H9 (cell line): ENCODE measurements at regions not wholly inside any gene's neighbourhood (a gene's known extent, or its start where the extent isn't known, plus 50 kb on each side); places are given as distances from the start of the nearest gene placed in this dataset.

Experiments used
- DNase-seq: peaks from one replicate; pipeline ENCODE4 v3.0.0-alpha.2; 2017
- H2AFZ ChIP-seq: one replicate; pipeline ENCODE4 v1.6.1; 2013; ENCODE audit warnings: mild to moderate bottlenecking, low read length, control low read depth, moderate library complexity
- H2AK5ac ChIP-seq: 2 replicates; pipeline ENCODE4 v1.6.1; 2013; ENCODE audit warnings: low read length, control low read depth, mixed read lengths; ENCODE audit not compliant: insufficient read length
- H2BK120ac ChIP-seq: one replicate; pipeline ENCODE4 v1.6.1; 2013; ENCODE audit warnings: low read depth, mild to moderate bottlenecking, low read length, control low read depth, inconsistent platforms; ENCODE audit not compliant: poor library complexity, severe bottlenecking
- H2BK12ac ChIP-seq: 2 replicates; pipeline ENCODE4 v1.6.1; 2013; ENCODE audit warnings: low read length, control low read depth, mixed read lengths, low read depth; ENCODE audit not compliant: insufficient read length
- H2BK15ac ChIP-seq: 2 replicates; pipeline ENCODE4 v1.6.1; 2013; ENCODE audit warnings: low read depth, low read length, control low read depth
- H2BK20ac ChIP-seq: one replicate; pipeline ENCODE4 v1.6.1; 2013; ENCODE audit warnings: low read depth, mild to moderate bottlenecking, low read length, control low read depth, inconsistent platforms; ENCODE audit not compliant: poor library complexity, severe bottlenecking
- H2BK5ac ChIP-seq: 2 replicates; pipeline ENCODE4 v1.6.1; 2013; ENCODE audit warnings: low read length, control low read depth, mixed read lengths; ENCODE audit not compliant: insufficient read length
- H3K14ac ChIP-seq: 2 replicates; pipeline ENCODE4 v1.6.1; 2013; ENCODE audit warnings: low read length, control low read depth; ENCODE audit not compliant: insufficient read depth
- H3K18ac ChIP-seq: 2 replicates; pipeline ENCODE4 v1.6.1; 2013; ENCODE audit warnings: low read depth, mild to moderate bottlenecking, mixed read lengths, low read length, control low read depth; ENCODE audit not compliant: insufficient read length
- H3K23ac ChIP-seq: 2 replicates; pipeline ENCODE4 v1.6.1; 2013; ENCODE audit warnings: low read length, control low read depth, mixed read lengths, low read depth; ENCODE audit not compliant: insufficient read length
- H3K23me2 ChIP-seq: 2 replicates; pipeline ENCODE4 v1.6.1; 2013; ENCODE audit warnings: low read depth, mild to moderate bottlenecking, mixed read lengths, low read length, control low read depth; ENCODE audit not compliant: insufficient read length, poor library complexity, severe bottlenecking
- H3K27ac ChIP-seq: 2 replicates; pipeline ENCODE4 v1.5.1; 2013; ENCODE audit warnings: low read length, control low read depth, mixed read lengths, low read depth; ENCODE audit not compliant: insufficient read length
- H3K27me3 ChIP-seq: 2 replicates; pipeline ENCODE4 v1.6.1; 2013; ENCODE audit warnings: low read length, control low read depth, inconsistent platforms; ENCODE audit not compliant: insufficient read depth
- H3K4ac ChIP-seq: 2 replicates; pipeline ENCODE4 v1.6.1; 2013; ENCODE audit warnings: low read depth, mild to moderate bottlenecking, control low read depth, inconsistent platforms, low read length, moderate library complexity
- H3K4me1 ChIP-seq: 2 replicates; pipeline ENCODE4 v1.6.1; 2013; ENCODE audit warnings: low read length, control low read depth, inconsistent platforms; ENCODE audit not compliant: insufficient read depth
- H3K4me2 ChIP-seq: 2 replicates; pipeline ENCODE4 v1.6.1; 2013; ENCODE audit warnings: low read length, control low read depth, mixed read lengths; ENCODE audit not compliant: insufficient read length, insufficient read depth
- H3K56ac ChIP-seq: 2 replicates; pipeline ENCODE4 v1.6.1; 2013; ENCODE audit warnings: low read depth, mild to moderate bottlenecking, mixed read lengths, low read length, control low read depth; ENCODE audit not compliant: insufficient read length
- H3K79me1 ChIP-seq: 2 replicates; pipeline ENCODE4 v1.6.1; 2013; ENCODE audit warnings: low read depth, mild to moderate bottlenecking, moderate library complexity, low read length, control low read depth, inconsistent platforms; ENCODE audit not compliant: insufficient read depth, poor library complexity, severe bottlenecking
- H3K79me2 ChIP-seq: 2 replicates; pipeline ENCODE4 v1.6.1; 2013; ENCODE audit warnings: low read length, control low read depth, inconsistent platforms; ENCODE audit not compliant: insufficient read depth
- H3K9ac ChIP-seq: 2 replicates; pipeline ENCODE4 v1.6.1; 2013; ENCODE audit warnings: low read length, control low read depth, mixed read lengths; ENCODE audit not compliant: insufficient read length; ENCODE audit errors: extremely low read depth
- H3K9me3 ChIP-seq: one replicate; pipeline ENCODE4 v1.6.1; 2013; ENCODE audit warnings: low read depth, low read length, inconsistent platforms; ENCODE audit not compliant: control insufficient read depth
- H3T11ph ChIP-seq: one replicate; pipeline ENCODE4 v1.6.1; 2013; ENCODE audit warnings: mild to moderate bottlenecking, low read length, control low read depth, inconsistent platforms
- H4K20me1 ChIP-seq: one replicate; pipeline ENCODE4 v1.6.1; 2013; ENCODE audit not compliant: control insufficient read depth, insufficient read length, insufficient read depth
- H4K5ac ChIP-seq: 2 replicates; pipeline ENCODE4 v1.6.1; 2013; ENCODE audit warnings: low read depth, mild to moderate bottlenecking, mixed read lengths, low read length, control low read depth; ENCODE audit not compliant: insufficient read length
- H4K8ac ChIP-seq: replicated peaks from 2 replicates; pipeline ENCODE4 v1.6.1; 2013; ENCODE audit warnings: low read length, control low read depth, mixed read lengths, low read depth; ENCODE audit not compliant: insufficient read length
- H4K91ac ChIP-seq: 2 replicates; pipeline ENCODE4 v1.6.1; 2013; ENCODE audit warnings: low read depth, mild to moderate bottlenecking, moderate library complexity, mixed read lengths, low read length, control low read depth; ENCODE audit not compliant: insufficient read length
- H3K27ac Mint-ChIP-seq, 3 experiments: 2 replicates in 2 of 3; 3 replicates in 1 of 3; pipeline ENCODE4 v1.8.0; 2020 to 2021; ENCODE audit warnings: mixed read lengths in 3 of 3, mild to moderate bottlenecking in 1 of 3, moderate library complexity in 1 of 3
- H3K27me3 Mint-ChIP-seq: 2 replicates; pipeline ENCODE4 v1.8.0; 2021; ENCODE audit warnings: low read depth, mild to moderate bottlenecking, moderate library complexity, mixed read lengths
- H3K36me3 Mint-ChIP-seq, 3 experiments: 2 replicates in 2 of 3; 3 replicates in 1 of 3; pipeline ENCODE4 v1.8.0; 2020 to 2021; ENCODE audit warnings: low read depth in 3 of 3, mixed read lengths in 3 of 3; ENCODE audit not compliant: insufficient read depth in 1 of 3
- H3K4me1 Mint-ChIP-seq, 2 experiments: 2 replicates each; pipeline ENCODE4 v1.8.0; 2020; ENCODE audit warnings: mixed read lengths in 2 of 2
- H3K4me3 Mint-ChIP-seq, 2 experiments: 2 replicates in 1 of 2; 3 replicates in 1 of 2; pipeline ENCODE4 v1.8.0; 2020 to 2021; ENCODE audit warnings: mild to moderate bottlenecking in 2 of 2, mixed read lengths in 2 of 2, moderate library complexity in 1 of 2
- H3K9me3 Mint-ChIP-seq, 2 experiments: 2 replicates in 1 of 2; 3 replicates in 1 of 2; pipeline ENCODE4 v1.8.0; 2020; ENCODE audit warnings: mild to moderate bottlenecking in 2 of 2, mixed read lengths in 2 of 2, moderate library complexity in 1 of 2
- WGBS: extraction: QIAGEN DNeasy Blood & Tissue Kit; methylation state at CpG from one replicate; pipeline ENCODE4 v1.1.7; 2013; ENCODE audit warnings: missing lambda C conversion rate, low lambda C conversion rate, mixed read lengths; ENCODE audit not compliant: insufficient read length; ENCODE audit errors: extremely low coverage; 5-methylcytosine and 5-hydroxymethylcytosine counted together
- TF ChIP-seq, protein P1 (sequence below): fragments of 200-600 bp; sonication (generic); conservative IDR thresholded peaks from 3 replicates; pipeline ENCODE4 v1.8.0; 2021; ENCODE audit warnings: antibody characterized with exemption, mild to moderate bottlenecking

DNA sequence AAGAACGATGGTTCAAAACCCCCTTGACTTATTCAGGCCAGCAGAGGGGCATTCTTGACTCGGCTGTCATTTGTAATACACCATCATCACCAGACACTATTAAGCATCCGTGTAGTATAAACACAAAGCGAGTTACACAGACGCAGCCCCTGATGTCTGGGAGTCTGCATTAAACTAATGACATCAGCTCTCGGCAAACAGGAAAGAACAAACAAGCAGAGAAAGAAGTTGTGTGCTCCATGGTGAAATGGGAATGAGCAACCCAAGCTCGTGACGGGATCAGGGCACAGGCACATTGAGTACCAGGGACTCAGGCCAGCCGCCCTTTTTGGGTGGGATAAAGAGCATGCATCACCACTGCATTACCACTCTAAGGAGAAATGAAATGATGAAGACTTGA lies 460.1 kb downstream of the MED13L start:
- H2BK15ac ChIP-seq = no peak overlapping the region
- H3K4ac ChIP-seq = no peak overlapping the region
- H3K23me2 ChIP-seq = no peaks in the 10 kb centered on the region
- H4K20me1 ChIP-seq = no peaks in the 10 kb centered on the region
- no peak overlapping the region for H2BK12ac ChIP-seq
- no peaks in the 10 kb centered on the region for H3K79me1 ChIP-seq
- whole genome bisulfite sequencing = no CpG with 5 or more reads among the region's 9 CpGs
- H3K27me3 ChIP-seq = no peaks in the 10 kb centered on the region
- no peaks in the 10 kb centered on the region for H3K4me1 ChIP-seq
- H3K4me2 ChIP-seq = no peak overlapping the region
- no peak overlapping the region for H3T11ph ChIP-seq
- H3K9me3 ChIP-seq = no peaks in the 10 kb centered on the region
- peaks cover 20% of the 10 kb centered on the region for H3K27me3 Mint-ChIP-seq
- H2BK5ac ChIP-seq = no peak overlapping the region
- H4K8ac ChIP-seq = no peak overlapping the region
- H3K14ac ChIP-seq = no peak overlapping the region
- no peak overlapping the region for H3K4me3 Mint-ChIP-seq
- TF ChIP-seq, protein P1, sequence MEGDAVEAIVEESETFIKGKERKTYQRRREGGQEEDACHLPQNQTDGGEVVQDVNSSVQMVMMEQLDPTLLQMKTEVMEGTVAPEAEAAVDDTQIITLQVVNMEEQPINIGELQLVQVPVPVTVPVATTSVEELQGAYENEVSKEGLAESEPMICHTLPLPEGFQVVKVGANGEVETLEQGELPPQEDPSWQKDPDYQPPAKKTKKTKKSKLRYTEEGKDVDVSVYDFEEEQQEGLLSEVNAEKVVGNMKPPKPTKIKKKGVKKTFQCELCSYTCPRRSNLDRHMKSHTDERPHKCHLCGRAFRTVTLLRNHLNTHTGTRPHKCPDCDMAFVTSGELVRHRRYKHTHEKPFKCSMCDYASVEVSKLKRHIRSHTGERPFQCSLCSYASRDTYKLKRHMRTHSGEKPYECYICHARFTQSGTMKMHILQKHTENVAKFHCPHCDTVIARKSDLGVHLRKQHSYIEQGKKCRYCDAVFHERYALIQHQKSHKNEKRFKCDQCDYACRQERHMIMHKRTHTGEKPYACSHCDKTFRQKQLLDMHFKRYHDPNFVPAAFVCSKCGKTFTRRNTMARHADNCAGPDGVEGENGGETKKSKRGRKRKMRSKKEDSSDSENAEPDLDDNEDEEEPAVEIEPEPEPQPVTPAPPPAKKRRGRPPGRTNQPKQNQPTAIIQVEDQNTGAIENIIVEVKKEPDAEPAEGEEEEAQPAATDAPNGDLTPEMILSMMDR = no peak
- no peak overlapping the region for H3K27ac ChIP-seq
- H2AFZ ChIP-seq = no peak overlapping the region
- peaks cover 0 to 3% of the 10 kb centered on the region in 2 experiments; a peak in 2 of 5 replicates for H3K9me3 Mint-ChIP-seq
- H3K79me2 ChIP-seq = no peaks in the 10 kb centered on the region
- no peak overlapping the region for H3K9ac ChIP-seq
- H2BK20ac ChIP-seq = no peak overlapping the region
- H3K36me3 Mint-ChIP-seq = no peaks in the 10 kb centered on the region; a peak in 1 of 7 replicates
- DNase-seq = no peak
- no peak overlapping the region for H2BK120ac ChIP-seq
- no peaks in the 10 kb centered on the region for H3K4me1 Mint-ChIP-seq
- H4K5ac ChIP-seq = no peak overlapping the region
- H3K18ac ChIP-seq = no peak overlapping the region
- H4K91ac ChIP-seq = no peak overlapping the region
- no peak overlapping the region for H3K56ac ChIP-seq
- H2AK5ac ChIP-seq = no peak overlapping the region
- no peak overlapping the region for H3K27ac Mint-ChIP-seq
- no peak overlapping the region for H3K23ac ChIP-seq
